ENCODE measurements at regions not wholly inside any gene's neighbourhood (a gene's known extent, or its start where the extent isn't known, plus 50 kb on each side); places are given as distances from the start of the nearest gene placed in this dataset.

DNA sequence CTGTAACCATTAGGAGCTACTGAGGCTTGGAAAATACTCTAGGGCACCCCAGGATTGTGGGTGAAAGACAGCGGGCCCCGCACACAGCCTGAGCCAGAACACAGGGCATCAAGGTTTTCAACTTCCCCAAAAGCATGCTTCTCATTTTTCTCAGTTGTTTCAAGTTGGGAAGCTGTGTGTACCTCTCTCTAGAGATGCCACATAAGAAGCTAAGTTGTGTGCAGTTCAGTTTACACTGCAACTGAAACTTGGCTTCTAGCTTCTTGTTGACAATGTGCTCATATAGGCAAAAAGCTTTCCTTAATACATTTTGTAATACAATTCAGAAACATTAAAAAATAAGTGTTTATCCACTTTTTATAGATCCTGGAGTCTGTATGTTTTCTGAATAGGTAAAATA lies 88.1 kb upstream of the PTPRR start:
- Histone ChIP-seq H3K27ac (no peak overlapping the region), H3K9me3 (no peaks in the 10 kb centered on the region), H3K4me1 (no peaks in the 10 kb centered on the region), H3K4me3 (no peak overlapping the region), H3K27me3 (ENCODE audit: insufficient read depth in 3 of 3, low read length in 2 of 3) (no peaks in the 10 kb centered on the region), H3K36me3 (ENCODE audit: insufficient read depth in 1 of 2, low read depth in 1 of 2) (no peaks in the 10 kb centered on the region)
- no peak for TF ChIP-seq CTCF (IDR thresholded peaks at IDR 0.05)
- DNase-seq (no peak), ATAC-seq (no peak)
- intact Hi-C loops (cut with DNase I) = no loop called here
- WGBS, 3 donors = 88 to 92% (median 90%) methylated on average over 2 of the region's 2 CpGs

DNA sequence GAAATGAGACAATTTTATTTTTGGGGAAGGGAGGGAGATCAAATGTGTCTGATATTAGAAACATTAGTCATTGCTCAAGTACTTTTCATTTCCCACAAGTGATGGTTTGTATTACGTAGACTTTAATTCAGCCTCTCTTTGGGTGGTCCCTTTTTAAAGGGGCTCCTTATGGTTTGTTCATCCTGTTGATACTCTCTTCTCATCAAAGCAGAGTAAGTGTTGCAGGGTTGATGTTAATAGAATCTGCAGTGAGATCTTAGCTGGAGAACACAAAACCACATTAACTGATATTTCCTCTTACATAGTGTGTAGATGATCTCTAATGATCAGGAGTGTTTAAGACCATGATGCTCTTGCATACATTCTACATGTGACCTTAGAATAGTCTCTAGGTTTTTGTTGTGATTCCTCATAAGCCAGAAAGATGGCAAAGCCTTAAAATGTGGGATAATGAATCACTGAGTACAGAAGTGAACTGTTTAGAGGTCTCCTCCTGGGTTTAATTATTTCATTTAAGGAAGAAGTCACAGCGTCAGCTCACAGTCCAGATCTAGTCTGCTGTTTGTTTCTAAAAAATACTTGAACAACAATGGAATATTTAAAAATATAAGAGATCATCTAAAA lies 87.4 kb upstream of the PTPRR start:
- TF ChIP-seq CTCF (IDR thresholded peaks at IDR 0.05) = no peak
- H3K36me3 ChIP-seq (ENCODE audit: insufficient read depth in 1 of 2, low read depth in 1 of 2) = no peaks in the 10 kb centered on the region
- no peaks in the 10 kb centered on the region for H3K9me3 ChIP-seq
- H3K4me1 ChIP-seq = no peaks in the 10 kb centered on the region
- H3K27me3 ChIP-seq (ENCODE audit: insufficient read depth in 3 of 3, low read length in 2 of 3) = no peaks in the 10 kb centered on the region
- ATAC-seq (no peak), DNase-seq (no peak)
- intact Hi-C loops (cut with DNase I) = no loop called here
- H3K4me3 ChIP-seq = no peak overlapping the region
- 67 to 81% (median 70%) methylated on average over 2 of the region's 2 CpGs for WGBS, 3 donors
- H3K27ac ChIP-seq = no peak overlapping the region

GRCh38 chr12:71007020-71007419 lies 86.5 kb upstream of the PTPRR start:
- no peak for DNase-seq
- H3K4me1 ChIP-seq = no peaks in the 10 kb centered on the region
- 81 to 87% (median 84%) methylated on average over 3 of the region's 3 CpGs for WGBS, 3 donors

GRCh38 chr12:71005166-71005565 lies 84.6 kb upstream of the PTPRR start:
- H3K27ac ChIP-seq = no peak overlapping the region
- no peaks in the 10 kb centered on the region for H3K27me3 ChIP-seq (ENCODE audit: insufficient read depth in 3 of 3, low read length in 2 of 3)
- H3K36me3 ChIP-seq (ENCODE audit: insufficient read depth in 1 of 2, low read depth in 1 of 2) = no peaks in the 10 kb centered on the region
- DNase-seq (no peak), ATAC-seq (no peak)
- no peak for TF ChIP-seq CTCF (IDR thresholded peaks at IDR 0.05)
- H3K4me3 ChIP-seq = no peak overlapping the region
- no peaks in the 10 kb centered on the region for H3K4me1 ChIP-seq
- no peaks in the 10 kb centered on the region for H3K9me3 ChIP-seq
- WGBS, 3 donors = 73 to 84% (median 79%) methylated on average over 3 of the region's 3 CpGs
- intact Hi-C loops (cut with DNase I) = no loop called here

More at GRCh38 chr12:71007020-71007419, 86.5 kb upstream of the PTPRR start:
- Histone ChIP-seq H3K9me3 (no peaks in the 10 kb centered on the region), H3K27ac (no peak overlapping the region), H3K27me3 (ENCODE audit: insufficient read depth in 3 of 3, low read length in 2 of 3) (no peaks in the 10 kb centered on the region), H3K4me3 (no peak overlapping the region), H3K36me3 (ENCODE audit: insufficient read depth in 1 of 2, low read depth in 1 of 2) (no peaks in the 10 kb centered on the region)
- intact Hi-C loops (cut with DNase I) = no loop called here
- TF ChIP-seq CTCF (IDR thresholded peaks at IDR 0.05) = no peak
- no peak for ATAC-seq

DNA sequence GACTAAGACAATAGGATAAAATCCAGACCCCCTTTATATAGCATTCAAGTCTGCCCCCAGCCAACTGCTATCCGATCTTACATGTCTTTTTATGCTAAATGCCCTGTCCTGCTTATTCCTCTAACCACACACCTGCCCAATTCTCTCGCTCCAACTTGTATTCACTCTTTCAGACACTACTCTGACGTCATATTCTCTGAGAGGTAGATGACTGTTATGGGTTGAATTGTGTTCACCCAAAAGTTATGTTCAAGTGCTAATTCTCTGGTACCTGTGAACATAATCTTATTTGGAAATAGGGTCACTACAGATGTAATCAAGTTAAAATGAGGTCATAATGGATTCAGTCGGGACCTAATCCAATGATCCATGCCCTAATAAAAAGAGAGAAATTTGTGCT lies 84.0 kb upstream of the PTPRR start:
- H3K9me3 ChIP-seq = no peaks in the 10 kb centered on the region
- no peaks in the 10 kb centered on the region for H3K4me1 ChIP-seq
- 83 to 90% (median 87%) methylated on average over 4 of the region's 4 CpGs for WGBS, 3 donors
- no peaks in the 10 kb centered on the region for H3K36me3 ChIP-seq (ENCODE audit: insufficient read depth in 1 of 2, low read depth in 1 of 2)
- H3K4me3 ChIP-seq = no peak overlapping the region
- H3K27ac ChIP-seq = no peak overlapping the region
- H3K27me3 ChIP-seq (ENCODE audit: insufficient read depth in 3 of 3, low read length in 2 of 3) = no peaks in the 10 kb centered on the region
- TF ChIP-seq CTCF (IDR thresholded peaks at IDR 0.05) = no peak
- DNase-seq (no peak), ATAC-seq (no peak)
- intact Hi-C loops (cut with DNase I) = no loop called here

Data from psoas muscle (tissue), 7 donors.